Keratinocyte (primary cell): ENCODE measurements at regions not wholly inside any gene's neighbourhood (a gene's known extent, or its start where the extent isn't known, plus 50 kb on each side); places are given as distances from the start of the nearest gene placed in this dataset.

ENCODE experiments used
- CTCF ChIP-seq, 3 experiments: IDR thresholded peaks in 1 of 3; conservative IDR thresholded peaks in 1 of 3; optimal IDR thresholded peaks in 1 of 3; 2 replicates in 2 of 3; 3 replicates in 1 of 3; pipeline versions ENCODE3 to v1.5.1; 2011; ENCODE audit warnings: low read length in 3 of 3, mild to moderate bottlenecking in 3 of 3, moderate library complexity in 2 of 3, control low read depth in 1 of 3, inconsistent platforms in 1 of 3; ENCODE audit not compliant: insufficient read depth in 2 of 3; ENCODE audit errors: extremely low read depth in 1 of 3
- EZH2 ChIP-seq: IDR thresholded peaks from one replicate; pipeline ENCODE4 v1.6.1; 2012; ENCODE audit warnings: inconsistent platforms, mild to moderate bottlenecking, low read length, moderate library complexity

GRCh38 chr12:115450017-115450416, 766.0 kb upstream of the TBX3 start:
- TF ChIP-seq EZH2 (no peak), CTCF (optimal IDR thresholded peaks at IDR 0.05 in 1 of 3, IDR thresholded peaks at IDR 0.05 in 1 of 3, conservative IDR thresholded peaks at IDR 0.05 in 1 of 3; ENCODE audit: extremely low read depth in 1 of 3, insufficient read depth in 2 of 3, low read length in 3 of 3) (no peak)
